ENCODE measurements at regions not wholly inside any gene's neighbourhood (a gene's known extent, or its start where the extent isn't known, plus 50 kb on each side); places are given as distances from the start of the nearest gene placed in this dataset.

DNA sequence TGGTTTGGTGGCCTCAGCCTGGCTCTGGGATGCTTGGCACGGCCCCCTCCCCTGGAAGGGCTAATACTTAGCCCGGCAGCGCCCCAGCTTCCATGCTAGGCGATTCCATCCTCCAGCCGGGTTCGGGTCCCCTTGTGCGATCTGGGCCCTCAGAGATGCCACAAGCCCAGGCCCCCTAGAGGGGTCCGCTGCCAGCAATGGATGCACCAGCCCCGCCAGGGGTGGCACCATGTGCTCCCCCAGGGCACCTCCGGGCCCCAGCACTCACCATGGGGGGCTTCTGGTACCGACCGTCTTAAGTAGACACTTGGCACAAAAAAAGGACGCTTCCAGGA, 125.7 kb upstream of the KCTD7 start:
- TF ChIP-seq CTCF (IDR thresholded peaks at IDR 0.05) (no peak), POLR2A (IDR thresholded peaks at IDR 0.05) (no peak), EP300 (IDR thresholded peaks at IDR 0.05) (no peak), POLR2AphosphoS5 (IDR thresholded peaks at IDR 0.05) (no peak)

Data from upper lobe of left lung (tissue), 4 donors.